Liver (tissue), 3 donors: ENCODE measurements at regions not wholly inside any gene's neighbourhood (a gene's known extent, or its start where the extent isn't known, plus 50 kb on each side); places are given as distances from the start of the nearest gene placed in this dataset.

Source experiments
- CTCF ChIP-seq: fragments of 150-350 bp; IDR thresholded peaks from 2 replicates; pipeline ENCODE4 v1.5.1; 2017; ENCODE audit warnings: improper control_type of control experiment, low read depth, low read length; ENCODE audit not compliant: missing input control
- TAF1 ChIP-seq: conservative IDR thresholded peaks from 2 replicates; pipeline ENCODE4 v1.6.1; 2016; ENCODE audit warnings: antibody characterized with exemption, mild to moderate bottlenecking
- donor health status: healthy.
- donor health status: healthy.

GRCh38 chr4:177116161-177116560, 193.5 kb upstream of the NEIL3 start:
- TF ChIP-seq TAF1 = no peak
- TF ChIP-seq CTCF = no peak
